ENCODE measurements at regions not wholly inside any gene's neighbourhood (a gene's known extent, or its start where the extent isn't known, plus 50 kb on each side); places are given as distances from the start of the nearest gene placed in this dataset.

- Histone ChIP-seq H3K27ac (no peak overlapping the region), H3K9me3 (no peaks in the 10 kb centered on the region), H3K36me3 (no peaks in the 10 kb centered on the region), H3K27me3 (no peaks in the 10 kb centered on the region), H3K4me1 (no peaks in the 10 kb centered on the region), H3K4me3 (no peak overlapping the region)
- no peak for DNase-seq
- no peak for TF ChIP-seq CTCF (IDR thresholded peaks at IDR 0.05)
- TF ChIP-seq POLR2A (IDR thresholded peaks at IDR 0.05) = no peak
Measured at GRCh38 chr14:36441283-36441682, 78.7 kb downstream of the NKX2-1 start.

- Histone ChIP-seq H3K9me3 (no peaks in the 10 kb centered on the region), H3K4me1 (no peaks in the 10 kb centered on the region), H3K27ac (no peak overlapping the region), H3K4me3 (no peak overlapping the region), H3K27me3 (no peaks in the 10 kb centered on the region), H3K36me3 (no peaks in the 10 kb centered on the region)
- no peak for TF ChIP-seq CTCF (IDR thresholded peaks at IDR 0.05)
- no peak for TF ChIP-seq POLR2A (IDR thresholded peaks at IDR 0.05)
- no peak for DNase-seq
Measured at GRCh38 chr14:36439766-36440165, 80.3 kb downstream of the NKX2-1 start.

GRCh38 chr14:36438883-36439282, 81.1 kb downstream of the NKX2-1 start:
- TF ChIP-seq CTCF (IDR thresholded peaks at IDR 0.05) = no peak
- no peak for TF ChIP-seq POLR2A (IDR thresholded peaks at IDR 0.05)
- H3K4me3 ChIP-seq = no peak overlapping the region
- no peaks in the 10 kb centered on the region for H3K27me3 ChIP-seq
- no peaks in the 10 kb centered on the region for H3K4me1 ChIP-seq
- H3K36me3 ChIP-seq = no peaks in the 10 kb centered on the region
- no peak for DNase-seq
- no peaks in the 10 kb centered on the region for H3K9me3 ChIP-seq
- H3K27ac ChIP-seq = no peak overlapping the region

GRCh38 chr14:36430662-36431084, 89.4 kb downstream of the NKX2-1 start:
- no peak for TF ChIP-seq CTCF (IDR thresholded peaks at IDR 0.05)
- TF ChIP-seq POLR2A (IDR thresholded peaks at IDR 0.05) = no peak
- H3K27ac ChIP-seq = no peak overlapping the region
- H3K4me3 ChIP-seq = no peak overlapping the region
- no peaks in the 10 kb centered on the region for H3K4me1 ChIP-seq
- DNase-seq = no peak
- no peaks in the 10 kb centered on the region for H3K27me3 ChIP-seq
- H3K9me3 ChIP-seq = no peaks in the 10 kb centered on the region
- H3K36me3 ChIP-seq = no peaks in the 10 kb centered on the region

- no peak for DNase-seq
- H3K27ac ChIP-seq = no peak overlapping the region
- H3K9me3 ChIP-seq = no peaks in the 10 kb centered on the region
- H3K4me3 ChIP-seq = no peak overlapping the region
- no peaks in the 10 kb centered on the region for H3K36me3 ChIP-seq
- TF ChIP-seq CTCF (IDR thresholded peaks at IDR 0.05) (no peak), POLR2A (IDR thresholded peaks at IDR 0.05) (no peak)
- no peaks in the 10 kb centered on the region for H3K4me1 ChIP-seq
- H3K27me3 ChIP-seq = no peaks in the 10 kb centered on the region
Measured at GRCh38 chr14:36430169-36430568, 89.9 kb downstream of the NKX2-1 start.

GRCh38 chr14:36429692-36430091, 90.3 kb downstream of the NKX2-1 start:
- Histone ChIP-seq H3K36me3 (no peaks in the 10 kb centered on the region), H3K4me3 (no peak overlapping the region), H3K9me3 (no peaks in the 10 kb centered on the region), H3K4me1 (no peaks in the 10 kb centered on the region), H3K27ac (no peak overlapping the region), H3K27me3 (no peaks in the 10 kb centered on the region)
- TF ChIP-seq POLR2A (IDR thresholded peaks at IDR 0.05) (no peak), CTCF (IDR thresholded peaks at IDR 0.05) (no peak)
- DNase-seq = no peak

Data from Peyer's patch (tissue), 4 donors.